ENCODE measurements at regions not wholly inside any gene's neighbourhood (a gene's known extent, or its start where the extent isn't known, plus 50 kb on each side); places are given as distances from the start of the nearest gene placed in this dataset.

GRCh38 chr2:236317938-236318396 lies 53.8 kb upstream of the ASB18 start:
- DNase-seq = no peak

- no peak for DNase-seq
Observed at GRCh38 chr2:236318401-236318800, 54.2 kb upstream of the ASB18 start.

GRCh38 chr2:236319036-236319435 lies 54.8 kb upstream of the ASB18 start:
- no peak for DNase-seq

DNA sequence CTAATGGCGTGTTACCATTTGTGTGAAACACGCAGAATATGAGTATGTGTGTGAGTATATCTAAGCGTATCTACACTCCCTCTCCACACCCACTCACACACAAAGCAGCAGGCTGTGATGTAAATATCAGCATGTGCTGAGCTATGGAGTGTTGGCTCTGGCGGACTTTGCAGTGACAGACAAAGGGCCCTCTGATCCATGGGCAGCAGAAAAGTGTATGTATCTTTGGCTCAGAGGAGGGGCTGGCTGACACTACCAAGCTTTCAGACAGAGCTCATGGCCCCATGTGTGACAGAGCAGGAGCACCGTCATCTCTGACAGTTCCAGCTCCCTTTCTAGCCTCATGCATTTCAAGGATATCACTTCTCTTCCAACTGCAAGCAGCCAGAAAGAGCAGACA lies 57.2 kb upstream of the ASB18 start:
- DNase-seq = no peak

DNA sequence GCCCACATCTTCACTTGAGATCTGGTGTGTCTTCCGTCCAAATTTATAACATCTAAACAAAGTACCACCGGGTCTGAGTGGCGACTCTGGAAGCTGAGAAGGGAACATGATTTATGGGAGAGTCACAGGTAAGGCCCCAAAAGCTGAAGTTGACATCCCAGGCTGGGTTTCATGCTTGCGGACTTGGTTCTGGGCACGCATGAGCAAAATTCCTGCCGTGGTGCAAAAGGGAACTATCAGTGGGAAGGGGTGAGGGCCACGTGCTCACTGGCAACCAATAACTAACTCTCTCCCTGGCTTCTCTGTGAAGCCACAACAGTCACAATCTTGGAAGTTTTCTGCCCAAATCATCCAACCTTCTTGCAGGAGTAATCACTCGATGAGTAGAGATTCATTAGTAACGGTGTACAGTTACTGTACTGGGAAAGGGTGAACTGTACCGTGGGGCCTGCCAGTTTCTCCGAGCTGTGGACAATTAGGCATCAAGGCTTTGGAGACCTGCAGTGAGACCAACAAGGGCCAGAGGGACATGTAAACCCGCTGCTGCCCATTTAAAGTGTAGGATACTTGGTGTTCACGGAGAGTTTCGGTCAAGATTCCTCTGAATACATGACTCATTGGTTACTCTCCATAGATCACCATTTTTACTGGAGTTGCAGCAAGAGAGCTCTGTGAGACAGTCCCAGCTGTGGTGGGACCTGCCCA lies 69.4 kb upstream of the ASB18 start:
- DNase-seq = no peak

DNA sequence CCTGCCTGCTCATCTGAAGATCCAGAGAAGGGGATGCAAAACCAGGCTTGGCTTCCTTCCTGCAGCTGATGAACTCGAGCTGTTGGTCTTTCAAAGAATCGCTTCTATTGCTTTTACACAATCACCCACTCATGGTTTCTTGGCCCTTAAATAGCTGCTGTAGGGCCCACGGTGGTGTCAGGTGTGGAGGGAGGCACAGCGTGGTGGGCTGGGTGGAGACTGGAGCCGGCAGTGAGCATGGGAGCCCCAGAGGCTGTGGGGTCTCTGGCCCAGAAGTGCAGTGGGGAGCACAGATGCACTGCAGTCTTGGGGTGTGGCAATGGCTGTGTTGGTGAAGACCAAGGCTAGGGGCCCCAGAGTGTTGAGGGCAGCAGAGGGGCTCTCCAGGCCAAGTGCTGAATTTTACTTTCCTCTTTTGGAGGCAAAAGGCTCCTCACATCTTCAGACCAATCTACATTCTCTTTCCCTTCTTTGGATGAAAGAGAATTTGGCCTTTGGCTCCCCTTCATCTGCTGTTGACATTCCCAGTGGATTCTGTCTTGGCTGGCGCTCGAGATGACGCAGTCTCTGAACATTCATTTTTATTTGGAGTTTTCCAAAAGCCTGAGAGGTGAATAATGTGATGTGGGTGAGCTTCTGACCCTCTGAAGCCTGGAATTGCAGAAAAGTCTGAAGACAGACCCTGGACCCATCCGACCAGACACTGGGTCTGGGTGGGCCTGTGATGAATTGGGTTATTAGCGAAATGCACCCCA lies 70.1 kb upstream of the ASB18 start:
- DNase-seq = no peak

GRCh38 chr2:236335696-236336574 lies 71.7 kb upstream of the ASB18 start:
- no peak for DNase-seq

- DNase-seq = no peak
Observed at GRCh38 chr2:236336575-236337464, 72.6 kb upstream of the ASB18 start.

- DNase-seq = no peak
Observed at GRCh38 chr2:236337465-236338325, 73.5 kb upstream of the ASB18 start.

DNA sequence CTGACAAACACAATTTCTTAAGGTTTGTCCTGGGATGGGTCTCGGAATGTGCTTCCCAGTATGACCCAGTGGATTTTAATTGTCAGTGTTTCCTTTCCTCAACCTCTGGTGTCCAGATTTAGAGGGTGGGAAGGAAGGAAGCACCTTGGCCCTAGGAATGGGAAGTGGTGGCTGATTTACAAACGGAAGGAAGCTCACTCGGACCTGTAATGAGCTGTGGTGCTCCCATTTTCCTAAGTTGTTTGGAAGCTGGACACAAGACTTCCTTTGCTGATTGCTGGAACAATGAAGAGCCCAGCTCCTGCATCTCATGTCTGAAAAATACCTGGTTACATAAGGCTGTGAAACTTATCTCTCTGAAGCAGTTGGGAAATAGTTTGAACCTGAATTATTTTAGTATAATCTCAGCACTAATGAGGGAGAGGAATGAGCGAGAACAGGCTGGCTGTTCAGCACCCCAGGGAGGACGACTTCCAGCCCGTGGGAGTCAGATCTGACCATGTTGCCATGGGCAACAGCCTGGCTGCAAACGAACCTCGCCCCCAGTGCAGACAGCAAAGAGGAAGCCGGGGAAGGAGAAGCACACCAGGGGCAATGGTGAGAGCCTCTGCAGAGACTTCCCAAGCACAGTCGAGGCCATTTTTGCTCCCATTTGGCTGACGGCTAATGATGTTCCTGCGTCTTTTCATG lies 74.4 kb upstream of the ASB18 start:
- no peak for DNase-seq

- no peak for DNase-seq
Observed at GRCh38 chr2:236340251-236340650, 76.0 kb upstream of the ASB18 start.

DNA sequence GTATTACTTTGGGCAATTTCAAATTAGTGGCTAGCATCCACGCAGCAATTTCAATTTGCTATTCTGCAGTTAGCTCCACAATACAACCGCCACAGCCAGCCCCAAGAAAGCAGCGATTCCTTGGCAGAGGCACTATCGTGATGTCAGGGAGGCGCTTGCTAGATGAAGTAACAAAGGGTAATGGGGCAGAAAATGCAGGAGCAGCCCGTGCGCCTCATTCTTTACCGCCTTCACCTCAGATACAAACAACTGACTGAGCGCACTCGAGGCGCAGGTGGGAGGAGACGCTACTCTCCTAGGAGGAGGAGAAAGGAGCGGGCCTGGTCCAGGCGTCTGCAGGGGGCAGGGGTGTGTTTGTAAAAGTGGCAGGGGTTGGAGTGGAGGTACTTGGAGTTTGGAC lies 76.9 kb upstream of the ASB18 start:
- no peak for DNase-seq

GRCh38 chr2:236341721-236342120 lies 77.5 kb upstream of the ASB18 start:
- no peak for DNase-seq

DNA sequence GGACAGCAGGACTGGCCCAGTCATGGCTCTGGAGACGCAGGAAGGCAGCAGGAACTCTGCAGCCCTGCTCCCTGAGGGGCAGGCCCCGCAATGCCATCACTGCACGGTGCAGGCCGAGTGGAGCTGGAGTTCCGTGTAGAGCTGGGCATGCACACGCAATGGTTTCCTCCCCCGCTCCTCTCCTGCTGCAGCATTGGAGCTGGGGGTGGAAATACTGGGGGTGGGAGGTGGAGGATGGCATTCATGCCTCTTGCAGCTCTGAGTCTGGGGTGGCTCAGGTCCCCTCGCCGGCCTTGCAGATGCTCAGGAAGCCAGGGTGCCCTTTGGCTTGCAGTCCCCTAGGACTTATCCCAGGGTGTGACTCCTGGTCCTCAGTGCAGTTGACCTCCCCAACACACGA lies 78.3 kb upstream of the ASB18 start:
- DNase-seq = no peak

- DNase-seq = no peak
Observed at GRCh38 chr2:236342951-236343350, 78.7 kb upstream of the ASB18 start.

DNA sequence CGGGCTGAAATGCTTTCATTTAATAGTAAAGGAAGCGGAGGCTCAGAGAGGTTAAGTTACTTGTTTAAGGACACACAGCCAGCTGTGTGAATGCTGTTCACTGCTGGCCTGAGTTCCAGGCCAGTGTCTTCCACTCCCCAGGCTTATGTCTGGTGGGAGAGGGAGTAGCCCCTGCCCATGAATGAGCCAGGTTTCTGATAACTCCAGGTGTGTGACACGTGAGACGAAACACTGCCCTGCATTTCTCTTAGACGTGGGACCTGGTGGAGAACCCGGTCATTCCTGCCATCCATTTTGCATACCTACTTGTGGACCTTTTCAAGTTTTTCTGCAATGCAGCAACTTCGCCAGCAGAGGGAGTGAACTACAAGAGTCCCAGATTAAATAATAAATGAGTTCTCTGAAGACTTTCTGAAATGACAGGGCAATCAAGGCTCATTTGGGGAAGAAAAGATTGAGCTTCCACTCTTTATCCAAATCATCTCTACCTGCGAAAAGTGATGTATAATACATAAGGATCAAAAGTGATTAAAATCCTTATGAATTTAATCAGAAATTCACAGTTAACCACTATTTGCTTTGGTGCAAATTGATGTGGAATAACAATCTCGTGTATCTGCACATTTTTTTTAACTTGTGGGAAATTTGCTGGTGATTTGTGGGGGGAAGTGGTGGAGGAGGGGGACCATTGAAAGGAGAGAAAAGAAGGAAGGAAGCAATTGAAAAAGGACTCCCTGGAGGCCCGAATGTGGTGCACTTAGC lies 79.4 kb upstream of the ASB18 start:
- DNase-seq = no peak

GRCh38 chr2:236344446-236344845 lies 80.2 kb upstream of the ASB18 start:
- no peak for DNase-seq

DNA sequence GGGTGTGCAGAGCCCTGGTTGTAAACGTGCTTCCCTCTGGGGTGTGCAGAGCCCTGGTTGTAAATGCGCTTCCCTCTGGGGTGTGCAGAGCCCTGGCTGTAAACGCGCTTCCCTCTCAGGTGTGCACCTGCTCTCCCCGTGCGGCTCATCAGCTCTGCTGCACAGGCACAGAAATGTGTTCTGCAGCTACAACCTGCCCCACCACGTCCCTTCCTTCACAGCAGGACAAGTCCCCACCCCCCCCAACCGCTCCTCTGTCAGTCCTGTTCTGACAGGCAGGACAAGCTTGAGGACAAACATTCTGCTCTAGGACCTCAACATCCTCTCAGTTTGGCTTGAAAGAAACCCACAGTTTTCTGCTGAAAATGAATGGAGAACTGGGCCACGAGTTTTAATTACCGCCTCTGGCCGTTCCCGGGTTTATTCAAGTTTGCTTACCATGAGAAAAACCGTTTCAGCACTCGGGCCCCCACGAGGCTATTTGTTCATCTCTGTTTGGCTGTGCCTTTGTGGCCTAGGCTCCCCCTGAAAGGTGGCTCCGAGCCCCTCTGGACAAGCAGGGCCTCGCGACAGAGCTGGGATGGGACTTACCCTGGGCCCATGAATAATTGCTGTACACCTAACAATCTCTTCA lies 81.0 kb upstream of the ASB18 start:
- no peak for DNase-seq

- no peak for DNase-seq
Observed at GRCh38 chr2:236346366-236346765, 82.2 kb upstream of the ASB18 start.

DNA sequence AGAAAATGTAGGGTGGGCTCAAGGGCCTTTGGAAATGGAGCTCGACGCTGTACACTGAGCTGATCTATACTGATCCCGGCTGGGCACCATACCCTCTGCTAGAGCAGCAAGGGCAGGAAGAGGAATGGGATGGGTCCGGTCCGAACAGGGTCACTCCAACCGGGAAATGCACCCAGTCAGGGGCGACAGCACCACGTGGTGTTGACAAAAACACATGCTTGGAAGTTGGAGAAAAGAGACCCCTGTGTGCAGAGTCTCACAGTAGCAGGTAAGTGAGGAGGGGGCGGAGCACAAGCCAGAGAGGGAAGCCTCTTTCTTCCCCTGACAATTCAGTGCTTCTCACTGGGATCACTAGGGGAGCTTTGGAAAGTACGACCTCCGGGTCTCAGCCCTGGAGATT lies 84.1 kb upstream of the ASB18 start:
- no peak for DNase-seq

Measured in NCI-H1417 treated with DMSO at 0.1 percent for 48 hours (cell line).